ENCODE measurements at regions not wholly inside any gene's neighbourhood (a gene's known extent, or its start where the extent isn't known, plus 50 kb on each side); places are given as distances from the start of the nearest gene placed in this dataset.

GRCh38 chr3:168579010-168579409 is 483.3 kb upstream of the GOLIM4 start:
- no peaks in the 10 kb centered on the region for H4K20me1 ChIP-seq (ENCODE audit: insufficient read depth, low read length)
- no peaks in the 10 kb centered on the region for H3K4me1 ChIP-seq (ENCODE audit: insufficient read depth, low read length)
- H3K9me3 ChIP-seq (ENCODE audit: insufficient read depth, low read length, severe bottlenecking) = no peaks in the 10 kb centered on the region
- H3K36me3 ChIP-seq (ENCODE audit: insufficient read depth, low read length) = no peaks in the 10 kb centered on the region
- DNase-seq (no peak), ATAC-seq (ENCODE audit: insufficient read depth, low read depth) (no peak)
- H3K27me3 ChIP-seq (ENCODE audit: insufficient read depth, low read length, poor library complexity) = no peaks in the 10 kb centered on the region
- TF ChIP-seq, protein P1, sequence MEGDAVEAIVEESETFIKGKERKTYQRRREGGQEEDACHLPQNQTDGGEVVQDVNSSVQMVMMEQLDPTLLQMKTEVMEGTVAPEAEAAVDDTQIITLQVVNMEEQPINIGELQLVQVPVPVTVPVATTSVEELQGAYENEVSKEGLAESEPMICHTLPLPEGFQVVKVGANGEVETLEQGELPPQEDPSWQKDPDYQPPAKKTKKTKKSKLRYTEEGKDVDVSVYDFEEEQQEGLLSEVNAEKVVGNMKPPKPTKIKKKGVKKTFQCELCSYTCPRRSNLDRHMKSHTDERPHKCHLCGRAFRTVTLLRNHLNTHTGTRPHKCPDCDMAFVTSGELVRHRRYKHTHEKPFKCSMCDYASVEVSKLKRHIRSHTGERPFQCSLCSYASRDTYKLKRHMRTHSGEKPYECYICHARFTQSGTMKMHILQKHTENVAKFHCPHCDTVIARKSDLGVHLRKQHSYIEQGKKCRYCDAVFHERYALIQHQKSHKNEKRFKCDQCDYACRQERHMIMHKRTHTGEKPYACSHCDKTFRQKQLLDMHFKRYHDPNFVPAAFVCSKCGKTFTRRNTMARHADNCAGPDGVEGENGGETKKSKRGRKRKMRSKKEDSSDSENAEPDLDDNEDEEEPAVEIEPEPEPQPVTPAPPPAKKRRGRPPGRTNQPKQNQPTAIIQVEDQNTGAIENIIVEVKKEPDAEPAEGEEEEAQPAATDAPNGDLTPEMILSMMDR (IDR thresholded peaks at IDR 0.05; ENCODE audit: borderline replicate concordance, extremely low read depth, low read length, poor library complexity, severe bottlenecking) = no peak
- TF ChIP-seq EZH2 (IDR thresholded peaks at IDR 0.05; ENCODE audit: borderline replicate concordance, low read depth, low read length, severe bottlenecking) = no peak
- no peak overlapping the region for H2AFZ ChIP-seq (ENCODE audit: low read depth, low read length)
- no peaks in the 10 kb centered on the region for H3K79me2 ChIP-seq (ENCODE audit: insufficient read depth, low read length)
- H3K9ac ChIP-seq (ENCODE audit: low read depth, low read length) = no peak overlapping the region
- no peak overlapping the region for H3K4me2 ChIP-seq (ENCODE audit: insufficient read depth, low read length)
- H3K4me3 ChIP-seq (ENCODE audit: low read depth in 1 of 2, low read length in 2 of 2) = no peak overlapping the region
- H3K27ac ChIP-seq (ENCODE audit: low read length) = no peak overlapping the region

DNA sequence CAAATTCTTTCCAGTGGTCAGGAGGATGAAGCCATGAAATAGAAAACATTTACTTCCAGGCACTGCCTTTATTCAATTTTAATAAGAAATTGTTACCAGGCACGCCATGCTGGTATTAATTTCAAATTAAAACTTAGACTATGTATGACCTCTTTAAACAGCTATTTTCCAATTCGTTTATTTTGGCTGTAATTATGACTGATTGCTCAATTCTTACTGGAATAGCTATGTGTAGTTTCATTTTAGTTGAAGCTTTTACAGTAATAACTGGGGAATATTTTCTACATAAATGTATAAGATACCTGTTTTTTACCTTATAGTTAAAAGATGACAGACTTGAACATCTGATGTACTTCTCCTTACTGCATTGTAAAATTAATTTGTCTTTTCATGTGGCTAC is 480.0 kb upstream of the GOLIM4 start:
- no peak for TF ChIP-seq EZH2 (IDR thresholded peaks at IDR 0.05; ENCODE audit: borderline replicate concordance, low read depth, low read length, severe bottlenecking)
- TF ChIP-seq, protein P1 (IDR thresholded peaks at IDR 0.05; ENCODE audit: borderline replicate concordance, extremely low read depth, low read length, poor library complexity, severe bottlenecking) = no peak

GRCh38 chr3:168574455-168575158 is 478.9 kb upstream of the GOLIM4 start:
- Histone ChIP-seq H3K27ac (ENCODE audit: low read length) (no peak overlapping the region), H4K20me1 (ENCODE audit: insufficient read depth, low read length) (no peaks in the 10 kb centered on the region), H2AFZ (ENCODE audit: low read depth, low read length) (no peak overlapping the region), H3K79me2 (ENCODE audit: insufficient read depth, low read length) (no peaks in the 10 kb centered on the region), H3K36me3 (ENCODE audit: insufficient read depth, low read length) (no peaks in the 10 kb centered on the region), H3K4me2 (ENCODE audit: insufficient read depth, low read length) (no peak overlapping the region), H3K4me1 (ENCODE audit: insufficient read depth, low read length) (no peaks in the 10 kb centered on the region), H3K9ac (ENCODE audit: low read depth, low read length) (no peak overlapping the region), H3K4me3 (ENCODE audit: low read depth in 1 of 2, low read length in 2 of 2) (no peak overlapping the region), H3K27me3 (ENCODE audit: insufficient read depth, low read length, poor library complexity) (no peaks in the 10 kb centered on the region), H3K9me3 (ENCODE audit: insufficient read depth, low read length, severe bottlenecking) (no peaks in the 10 kb centered on the region)
- ATAC-seq (ENCODE audit: insufficient read depth, low read depth) (no peak), DNase-seq (no peak)
- no peak for TF ChIP-seq EZH2 (IDR thresholded peaks at IDR 0.05; ENCODE audit: borderline replicate concordance, low read depth, low read length, severe bottlenecking)
- TF ChIP-seq, protein P1 (IDR thresholded peaks at IDR 0.05; ENCODE audit: borderline replicate concordance, extremely low read depth, low read length, poor library complexity, severe bottlenecking) = no peak

More for the DNA sequence above, 480.0 kb upstream of the GOLIM4 start:
- H3K27me3 ChIP-seq (ENCODE audit: insufficient read depth, low read length, poor library complexity) = no peaks in the 10 kb centered on the region
- no peaks in the 10 kb centered on the region for H3K4me1 ChIP-seq (ENCODE audit: insufficient read depth, low read length)
- no peak overlapping the region for H3K9ac ChIP-seq (ENCODE audit: low read depth, low read length)
- no peak overlapping the region for H2AFZ ChIP-seq (ENCODE audit: low read depth, low read length)
- ATAC-seq (ENCODE audit: insufficient read depth, low read depth) (no peak), DNase-seq (no peak)
- H3K4me2 ChIP-seq (ENCODE audit: insufficient read depth, low read length) = no peak overlapping the region
- no peak overlapping the region for H3K4me3 ChIP-seq (ENCODE audit: low read depth in 1 of 2, low read length in 2 of 2)
- no peak overlapping the region for H3K27ac ChIP-seq (ENCODE audit: low read length)
- H3K36me3 ChIP-seq (ENCODE audit: insufficient read depth, low read length) = no peaks in the 10 kb centered on the region
- no peaks in the 10 kb centered on the region for H4K20me1 ChIP-seq (ENCODE audit: insufficient read depth, low read length)
- H3K79me2 ChIP-seq (ENCODE audit: insufficient read depth, low read length) = no peaks in the 10 kb centered on the region
- H3K9me3 ChIP-seq (ENCODE audit: insufficient read depth, low read length, severe bottlenecking) = no peaks in the 10 kb centered on the region
